OCI-LY1 (cell line): ENCODE measurements at regions not wholly inside any gene's neighbourhood (a gene's known extent, or its start where the extent isn't known, plus 50 kb on each side); places are given as distances from the start of the nearest gene placed in this dataset.

ENCODE experiments used
- H2AFZ ChIP-seq: fragments of 200-600 bp; sonication (generic), shearing (Covaris generic); 2 replicates; pipeline ENCODE4 v1.6.0; 2014; ENCODE audit warnings: antibody characterized with exemption, mild to moderate bottlenecking, low read length
- H3F3A ChIP-seq: fragments of 200-600 bp; sonication (generic), shearing (Covaris generic); 2 replicates; pipeline ENCODE4 v1.6.0; 2014; ENCODE audit warnings: mild to moderate bottlenecking, antibody characterized with exemption, low read length, moderate library complexity; ENCODE audit not compliant: insufficient read depth
- H3K27ac ChIP-seq: fragments of 200-600 bp; sonication (generic); 2 replicates; pipeline ENCODE4 v1.5.1; 2014; ENCODE audit warnings: low read length, mixed run types, mild to moderate bottlenecking, low read depth; ENCODE audit not compliant: poor library complexity, severe bottlenecking
- H3K27me3 ChIP-seq: fragments of 200-600 bp; sonication (generic); 2 replicates; pipeline ENCODE4 v1.6.0; 2014; ENCODE audit warnings: antibody characterized with exemption, mild to moderate bottlenecking, low read length, moderate library complexity; ENCODE audit not compliant: insufficient read depth
- H3K36me3 ChIP-seq: fragments of 200-600 bp; sonication (generic); 2 replicates; pipeline ENCODE4 v1.6.1; 2014; ENCODE audit warnings: mild to moderate bottlenecking, antibody characterized with exemption, low read length, moderate library complexity, mixed read lengths; ENCODE audit not compliant: insufficient read depth
- H3K4me1 ChIP-seq: fragments of 200-600 bp; sonication (generic); 2 replicates; pipeline ENCODE4 v1.5.1; 2014; ENCODE audit warnings: mild to moderate bottlenecking, low read length, moderate library complexity; ENCODE audit not compliant: insufficient read depth, severe bottlenecking
- H3K4me2 ChIP-seq: fragments of 200-600 bp; sonication (generic), shearing (Covaris generic); 2 replicates; pipeline ENCODE4 v1.6.1; 2014; ENCODE audit warnings: low read length
- H3K4me3 ChIP-seq: fragments of 200-600 bp; sonication (generic); 2 replicates; pipeline ENCODE4 v1.5.1; 2014; ENCODE audit warnings: low read length, low read depth, mild to moderate bottlenecking, mixed read lengths; ENCODE audit not compliant: poor library complexity, severe bottlenecking
- H3K79me2 ChIP-seq: fragments of 200-600 bp; shearing (Covaris generic); 2 replicates; pipeline ENCODE4 v1.6.1; 2016; ENCODE audit warnings: mixed run types, low read length, mixed read lengths; ENCODE audit not compliant: insufficient read depth
- H3K9ac ChIP-seq: fragments of 200-600 bp; sonication (generic), shearing (Covaris generic); 2 replicates; pipeline ENCODE4 v1.6.1; 2014; ENCODE audit warnings: mild to moderate bottlenecking, low read length, mixed read lengths
- H3K9me2 ChIP-seq: fragments of 200-600 bp; sonication (generic), shearing (Covaris generic); 2 replicates; pipeline ENCODE4 v1.6.1; 2014; ENCODE audit warnings: low read depth, mild to moderate bottlenecking, low read length, mixed read lengths
- H3K9me3 ChIP-seq: fragments of 200-600 bp; shearing (Covaris generic); 2 replicates; pipeline ENCODE4 v1.6.1; 2014; ENCODE audit warnings: low read length, mixed read lengths
- H4K20me1 ChIP-seq: fragments of 200-600 bp; sonication (generic), shearing (Covaris generic); 2 replicates; pipeline ENCODE4 v1.6.0; 2016; ENCODE audit warnings: mild to moderate bottlenecking, low read length; ENCODE audit not compliant: insufficient read depth
- CTCF ChIP-seq: fragments of 200-600 bp; sonication (generic), shearing (Covaris generic); IDR thresholded peaks from 2 replicates; pipeline ENCODE4 v1.5.1; 2017; ENCODE audit warnings: mild to moderate bottlenecking, antibody characterized with exemption, low read length, moderate library complexity, mixed read lengths
- EZH2 ChIP-seq: fragments of 200-600 bp; sonication (generic), shearing (Covaris generic); IDR thresholded peaks from 2 replicates; pipeline ENCODE4 v1.8.0; 2017; ENCODE audit warnings: borderline replicate concordance, mixed run types, mild to moderate bottlenecking, antibody characterized with exemption, low read length, moderate library complexity, mixed read lengths

GRCh38 chr2:53559302-53559966 is 208.2 kb upstream of the CHAC2 start:
- Histone ChIP-seq H3K9me3 (no peaks in the 10 kb centered on the region), H3K27me3 (no peaks in the 10 kb centered on the region)

GRCh38 chr2:53558867-53559266 is 208.7 kb upstream of the CHAC2 start:
- Histone ChIP-seq H2AFZ (no peak overlapping the region), H3K27me3 (no peaks in the 10 kb centered on the region), H3K79me2 (no peaks in the 10 kb centered on the region), H3K4me1 (no peaks in the 10 kb centered on the region), H3K4me3 (no peak overlapping the region), H3K9me3 (no peaks in the 10 kb centered on the region), H3F3A (no peaks in the 10 kb centered on the region), H4K20me1 (no peaks in the 10 kb centered on the region), H3K27ac (no peak overlapping the region), H3K4me2 (no peak overlapping the region), H3K9ac (no peak overlapping the region), H3K9me2 (no peaks in the 10 kb centered on the region), H3K36me3 (no peaks in the 10 kb centered on the region)
- TF ChIP-seq CTCF: no peak
- TF ChIP-seq EZH2: no peak

More at GRCh38 chr2:53559302-53559966, 208.2 kb upstream of the CHAC2 start:
- Histone ChIP-seq H3K36me3 (no peaks in the 10 kb centered on the region), H4K20me1 (no peaks in the 10 kb centered on the region), H3K4me3 (no peak overlapping the region), H2AFZ (no peak overlapping the region), H3K27ac (no peak overlapping the region), H3K9me2 (no peaks in the 10 kb centered on the region), H3F3A (no peaks in the 10 kb centered on the region), H3K79me2 (no peaks in the 10 kb centered on the region), H3K4me1 (no peaks in the 10 kb centered on the region), H3K4me2 (no peak overlapping the region), H3K9ac (no peak overlapping the region)
- TF ChIP-seq EZH2 (no peak), CTCF (no peak)

- Histone ChIP-seq H3F3A (no peaks in the 10 kb centered on the region), H3K27ac (no peak overlapping the region), H3K36me3 (no peaks in the 10 kb centered on the region), H3K4me3 (no peak overlapping the region), H3K27me3 (no peaks in the 10 kb centered on the region), H3K79me2 (no peaks in the 10 kb centered on the region), H3K4me1 (no peaks in the 10 kb centered on the region), H3K9ac (no peak overlapping the region), H3K9me3 (no peaks in the 10 kb centered on the region), H3K9me2 (no peaks in the 10 kb centered on the region), H2AFZ (no peak overlapping the region), H3K4me2 (no peak overlapping the region), H4K20me1 (no peaks in the 10 kb centered on the region)
- TF ChIP-seq EZH2: no peak
- no peak for TF ChIP-seq CTCF
Observed at GRCh38 chr2:53549497-53549896, 218.1 kb upstream of the CHAC2 start.
